Erythroblast (primary cell): ENCODE measurements at regions not wholly inside any gene's neighbourhood (a gene's known extent, or its start where the extent isn't known, plus 50 kb on each side); places are given as distances from the start of the nearest gene placed in this dataset.

Experiments
- GATA1 ChIP-seq: IDR thresholded peaks from 2 replicates; pipeline ENCODE4 v1.6.1; 2011; ENCODE audit warnings: low read depth, mild to moderate bottlenecking, control low read depth, low read length, moderate library complexity
- POLR2A ChIP-seq: IDR thresholded peaks from 2 replicates; pipeline ENCODE4 v1.6.1; 2011; ENCODE audit warnings: mild to moderate bottlenecking, low read length

GRCh38 chr1:189597083-189597482 is 880.6 kb downstream of the BRINP3 start:
- TF ChIP-seq POLR2A = no peak
- TF ChIP-seq GATA1 = no peak
